ENCODE measurements at regions not wholly inside any gene's neighbourhood (a gene's known extent, or its start where the extent isn't known, plus 50 kb on each side); places are given as distances from the start of the nearest gene placed in this dataset.

DNA sequence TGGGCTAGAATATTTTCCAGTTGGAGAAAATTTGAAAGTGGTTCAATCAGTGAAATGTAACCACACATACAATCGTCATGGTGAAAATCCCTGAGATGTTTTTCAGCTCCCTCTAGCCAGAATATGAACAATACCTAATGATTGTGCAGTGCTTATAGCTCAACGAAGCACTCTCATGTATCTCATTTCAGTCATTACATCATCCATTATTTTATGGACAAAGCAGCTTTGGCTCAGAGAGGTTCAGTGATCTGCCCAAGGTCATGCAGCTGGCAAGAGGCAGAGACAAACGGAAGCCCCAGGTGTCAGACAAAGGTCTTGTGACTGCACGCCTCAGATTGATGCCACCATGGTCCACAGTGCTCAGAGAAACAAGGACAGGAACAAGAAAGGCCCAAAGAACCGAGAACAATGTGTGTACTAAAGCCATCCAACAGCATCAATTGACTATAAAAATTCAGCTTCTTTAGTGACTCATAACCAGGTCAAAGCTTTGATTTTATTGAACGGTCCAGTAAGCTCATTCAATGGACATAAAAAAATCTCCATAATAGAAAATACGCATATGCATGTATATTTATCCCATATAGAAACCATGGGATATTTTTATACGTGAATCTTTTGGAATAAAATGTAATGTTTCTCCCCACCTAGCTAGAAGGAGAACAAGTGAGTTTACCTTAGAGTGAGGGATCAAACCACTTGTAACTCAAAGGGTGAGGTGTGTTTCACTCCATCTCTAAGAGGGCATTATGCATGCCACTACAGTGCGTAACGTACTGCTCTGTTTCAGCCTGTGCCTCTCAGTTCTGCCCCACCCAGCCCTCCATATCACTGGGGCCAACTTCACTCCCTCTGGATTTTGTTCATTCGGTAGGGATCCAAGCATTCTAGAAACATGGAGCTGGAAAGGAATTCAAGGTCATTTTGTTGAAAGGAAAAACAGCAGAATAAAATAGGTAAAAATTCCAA lies 141.8 kb downstream of the GRIN2B start:
- Histone ChIP-seq H3K56ac (ENCODE audit: extremely low read depth, insufficient read depth, low read length) (no peak overlapping the region), H3K79me1 (ENCODE audit: low read depth in 1 of 2, low read length in 2 of 2) (no peaks in the 10 kb centered on the region), H3K4me2 (ENCODE audit: low read depth, low read length) (no peak overlapping the region), H3K4me1 (ENCODE audit: control insufficient read depth, insufficient read depth, low read length) (no peaks in the 10 kb centered on the region), H3K9me3 (ENCODE audit: control insufficient read depth, insufficient read depth, low read length) (no peaks in the 10 kb centered on the region; the same call in 1 of the 2 replicates), H4K20me1 (ENCODE audit: insufficient read depth, low read length) (no peaks in the 10 kb centered on the region), H3K4ac (ENCODE audit: low read depth, low read length) (no peak overlapping the region), H4K91ac (ENCODE audit: insufficient read depth, low read depth, low read length) (no peak overlapping the region), H3K9me1 (ENCODE audit: insufficient read depth, low read length) (no peaks in the 10 kb centered on the region), H2BK5ac (ENCODE audit: low read depth, low read length, poor library complexity, severe bottlenecking) (no peak overlapping the region), H3K9ac (ENCODE audit: low read depth, low read length) (no peak overlapping the region), H2BK20ac (ENCODE audit: low read depth, low read length) (no peak overlapping the region), H4K8ac (ENCODE audit: low read depth in 2 of 2, low read length in 2 of 2) (no peak overlapping the region), H2BK15ac (ENCODE audit: low read depth, low read length) (no peak overlapping the region), H2AK5ac (ENCODE audit: low read depth, low read length) (no peak overlapping the region), H2AK9ac (replicated peaks; ENCODE audit: low read depth, low read length, poor library complexity) (no peak overlapping the region), H3K27me3 (ENCODE audit: control insufficient read depth, insufficient read depth, low read length) (no peaks in the 10 kb centered on the region), H2AFZ (replicated peaks; ENCODE audit: low read length, poor library complexity) (no peak overlapping the region), H3K14ac (replicated peaks; ENCODE audit: low read depth, low read length) (no peak overlapping the region), H4K5ac (ENCODE audit: low read depth, low read length) (no peak overlapping the region), H3K4me3 (ENCODE audit: insufficient read depth, low read depth, low read length) (no peak overlapping the region), H3K18ac (ENCODE audit: low read depth, low read length) (no peak overlapping the region), H3K23ac (ENCODE audit: low read depth, low read length) (no peak overlapping the region), H3K27ac (ENCODE audit: insufficient read depth, low read length) (no peak overlapping the region), H3K36me3 (ENCODE audit: control insufficient read depth, insufficient read depth, low read length) (no peaks in the 10 kb centered on the region), H2BK120ac (ENCODE audit: low read depth, low read length) (no peak overlapping the region)
- CTCF ChIA-PET, result no interaction called here
- WGBS, 2 experiments (ENCODE audit: extremely low coverage in 2 of 2, insufficient read length in 1 of 2), result 11% methylated on average over 2 of the region's 11 CpGs; no CpG with 5 or more reads in 1 of the 2 experiments
- TF ChIP-seq BHLHE40 (IDR thresholded peaks at IDR 0.05; ENCODE audit: low read depth, low read length) (no peak), SMC3 (IDR thresholded peaks at IDR 0.05; ENCODE audit: low read depth, low read length) (no peak), MXI1 (IDR thresholded peaks at IDR 0.05; ENCODE audit: borderline replicate concordance, low read depth, low read length) (no peak), NFE2L2 (IDR thresholded peaks at IDR 0.05; ENCODE audit: low read depth, low read length) (no peak), POLR2A (IDR thresholded peaks at IDR 0.05; ENCODE audit: low read depth, low read length) (no peak), RAD21 (IDR thresholded peaks at IDR 0.05; ENCODE audit: low read length) (no peak), CHD1 (IDR thresholded peaks at IDR 0.05; ENCODE audit: low read depth, low read length) (no peak), MAZ (IDR thresholded peaks at IDR 0.05; ENCODE audit: borderline replicate concordance, low read depth, low read length) (no peak), RFX5 (IDR thresholded peaks at IDR 0.05; ENCODE audit: low read depth, low read length) (no peak), MAFK (IDR thresholded peaks at IDR 0.05; ENCODE audit: low read depth, low read length) (no peak)
- TF ChIP-seq, protein P1, sequence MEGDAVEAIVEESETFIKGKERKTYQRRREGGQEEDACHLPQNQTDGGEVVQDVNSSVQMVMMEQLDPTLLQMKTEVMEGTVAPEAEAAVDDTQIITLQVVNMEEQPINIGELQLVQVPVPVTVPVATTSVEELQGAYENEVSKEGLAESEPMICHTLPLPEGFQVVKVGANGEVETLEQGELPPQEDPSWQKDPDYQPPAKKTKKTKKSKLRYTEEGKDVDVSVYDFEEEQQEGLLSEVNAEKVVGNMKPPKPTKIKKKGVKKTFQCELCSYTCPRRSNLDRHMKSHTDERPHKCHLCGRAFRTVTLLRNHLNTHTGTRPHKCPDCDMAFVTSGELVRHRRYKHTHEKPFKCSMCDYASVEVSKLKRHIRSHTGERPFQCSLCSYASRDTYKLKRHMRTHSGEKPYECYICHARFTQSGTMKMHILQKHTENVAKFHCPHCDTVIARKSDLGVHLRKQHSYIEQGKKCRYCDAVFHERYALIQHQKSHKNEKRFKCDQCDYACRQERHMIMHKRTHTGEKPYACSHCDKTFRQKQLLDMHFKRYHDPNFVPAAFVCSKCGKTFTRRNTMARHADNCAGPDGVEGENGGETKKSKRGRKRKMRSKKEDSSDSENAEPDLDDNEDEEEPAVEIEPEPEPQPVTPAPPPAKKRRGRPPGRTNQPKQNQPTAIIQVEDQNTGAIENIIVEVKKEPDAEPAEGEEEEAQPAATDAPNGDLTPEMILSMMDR (conservative IDR thresholded peaks at IDR 0.05; ENCODE audit: low read depth, low read length), result no peak
- in situ Hi-C loops (cut with MboI; ENCODE audit: low sequenced_read_pairs) (no loop called here), intact Hi-C loops (cut with micrococcal nuclease) (no loop called here), dilution Hi-C loops (cut with HindIII; ENCODE audit: low sequenced_read_pairs, unreplicated experiment) (no loop called here)
- BruUV-seq (replicated peaks), result no TSS peak
- ATAC-seq (ENCODE audit: low read depth), result no peak
- no peak for DNase-seq
- POLR2A ChIA-PET (ENCODE audit: unreplicated experiment), result no interaction called here

Data from IMR-90 (cell line).